ENCODE measurements at regions not wholly inside any gene's neighbourhood (a gene's known extent, or its start where the extent isn't known, plus 50 kb on each side); places are given as distances from the start of the nearest gene placed in this dataset.

- H3K27me3 ChIP-seq = no peaks in the 10 kb centered on the region
- H3K4me3 ChIP-seq = no peak overlapping the region
- H3K36me3 ChIP-seq = no peaks in the 10 kb centered on the region
- intact Hi-C loops (cut with DNase I; ENCODE audit: low total_unique reads) = no loop called here
- H3K4me1 ChIP-seq = no peaks in the 10 kb centered on the region
- TF ChIP-seq EP300 (IDR thresholded peaks at IDR 0.05; ENCODE audit: low read depth) (no peak), CTCF (IDR thresholded peaks at IDR 0.05) (no peak), POLR2A (IDR thresholded peaks at IDR 0.05) (no peak), POLR2AphosphoS5 (IDR thresholded peaks at IDR 0.05) (no peak)
- 90 to 100% methylated on average over 1 to 13 of the region's 13 CpGs for WGBS, 2 donors (ENCODE audit: low coverage in 1 of 2)
- no peaks in the 10 kb centered on the region for H3K9me3 ChIP-seq
- no peak for DNase-seq
- in situ Hi-C loops (cut with MboI; ENCODE audit: low pct_ligation_motif_present in 1 of 4, low pct_unique_long_range_greater_than_20kb in 1 of 4, low sequenced_read_pairs in 3 of 4) = no loop called here
- H3K27ac ChIP-seq = no peak overlapping the region
Observed at GRCh38 chr9:79312686-79313421, 258.9 kb upstream of the TLE4 start.

- in situ Hi-C loops (cut with MboI; ENCODE audit: low pct_ligation_motif_present in 1 of 4, low pct_unique_long_range_greater_than_20kb in 1 of 4, low sequenced_read_pairs in 3 of 4) = no loop called here
Observed at GRCh38 chr9:79325501-79325900, 246.3 kb upstream of the TLE4 start.

GRCh38 chr9:79329861-79330260, 241.9 kb upstream of the TLE4 start:
- H3K27me3 ChIP-seq = no peaks in the 10 kb centered on the region
- H3K4me3 ChIP-seq = no peak overlapping the region
- H3K4me1 ChIP-seq = no peaks in the 10 kb centered on the region
- in situ Hi-C loops (cut with MboI; ENCODE audit: low pct_ligation_motif_present in 1 of 4, low pct_unique_long_range_greater_than_20kb in 1 of 4, low sequenced_read_pairs in 3 of 4) (no loop called here), intact Hi-C loops (cut with DNase I; ENCODE audit: low total_unique reads) (no loop called here)
- DNase-seq = no peak
- H3K9me3 ChIP-seq = no peaks in the 10 kb centered on the region
- TF ChIP-seq POLR2AphosphoS5 (IDR thresholded peaks at IDR 0.05) (no peak), EP300 (IDR thresholded peaks at IDR 0.05; ENCODE audit: low read depth) (no peak), CTCF (IDR thresholded peaks at IDR 0.05) (no peak), POLR2A (IDR thresholded peaks at IDR 0.05) (no peak)
- no peak overlapping the region for H3K27ac ChIP-seq
- no peaks in the 10 kb centered on the region for H3K36me3 ChIP-seq
- WGBS, 2 donors (ENCODE audit: low coverage in 1 of 2) = 91 to 100% methylated on average over 1 of the region's 1 CpG

More at GRCh38 chr9:79325501-79325900, 246.3 kb upstream of the TLE4 start:
- H3K4me3 ChIP-seq = no peak overlapping the region
- no peak overlapping the region for H3K27ac ChIP-seq
- intact Hi-C loops (cut with DNase I; ENCODE audit: low total_unique reads) = no loop called here
- no peak for DNase-seq
- no peaks in the 10 kb centered on the region for H3K36me3 ChIP-seq
- no peaks in the 10 kb centered on the region for H3K4me1 ChIP-seq
- WGBS, 2 donors (ENCODE audit: low coverage in 1 of 2) = 73 to 81% methylated on average over 2 to 3 of the region's 3 CpGs
- no peaks in the 10 kb centered on the region for H3K9me3 ChIP-seq
- TF ChIP-seq POLR2AphosphoS5 (IDR thresholded peaks at IDR 0.05) = no peak
- no peaks in the 10 kb centered on the region for H3K27me3 ChIP-seq

GRCh38 chr9:79334001-79334400, 237.8 kb upstream of the TLE4 start:
- in situ Hi-C loops (cut with MboI; ENCODE audit: low pct_ligation_motif_present in 1 of 4, low pct_unique_long_range_greater_than_20kb in 1 of 4, low sequenced_read_pairs in 3 of 4) (no loop called here), intact Hi-C loops (cut with DNase I; ENCODE audit: low total_unique reads) (no loop called here)
- DNase-seq = no peak
- Histone ChIP-seq H3K36me3 (no peaks in the 10 kb centered on the region), H3K4me1 (no peaks in the 10 kb centered on the region), H3K27ac (no peak overlapping the region), H3K4me3 (no peak overlapping the region), H3K27me3 (no peaks in the 10 kb centered on the region), H3K9me3 (peaks cover 0 to 4% of the 10 kb centered on the region in 2 donors)
- 88 to 100% methylated on average over 1 to 6 of the region's 6 CpGs for WGBS, 2 donors (ENCODE audit: low coverage in 1 of 2)
- no peak for TF ChIP-seq POLR2AphosphoS5 (IDR thresholded peaks at IDR 0.05)
- TF ChIP-seq POLR2A (IDR thresholded peaks at IDR 0.05) = no peak
- TF ChIP-seq CTCF (IDR thresholded peaks at IDR 0.05) = no peak
- no peak for TF ChIP-seq EP300 (IDR thresholded peaks at IDR 0.05; ENCODE audit: low read depth)

- Histone ChIP-seq H3K4me1 (no peaks in the 10 kb centered on the region), H3K27ac (no peak overlapping the region), H3K9me3 (peaks cover 0 to 4% of the 10 kb centered on the region in 2 donors), H3K4me3 (no peak overlapping the region), H3K36me3 (no peaks in the 10 kb centered on the region), H3K27me3 (no peaks in the 10 kb centered on the region)
- DNase-seq = no peak
- intact Hi-C loops (cut with DNase I; ENCODE audit: low total_unique reads) = no loop called here
- in situ Hi-C loops (cut with MboI; ENCODE audit: low pct_ligation_motif_present in 1 of 4, low pct_unique_long_range_greater_than_20kb in 1 of 4, low sequenced_read_pairs in 3 of 4) = no loop called here
- WGBS, 2 donors (ENCODE audit: low coverage in 1 of 2) = 65 to 71% methylated on average over 1 of the region's 1 CpG
- no peak for TF ChIP-seq POLR2AphosphoS5 (IDR thresholded peaks at IDR 0.05)
Observed at GRCh38 chr9:79334711-79335110, 237.1 kb upstream of the TLE4 start.

Measured in transverse colon (tissue), 4 donors.